ENCODE measurements at regions not wholly inside any gene's neighbourhood (a gene's known extent, or its start where the extent isn't known, plus 50 kb on each side); places are given as distances from the start of the nearest gene placed in this dataset.

DNA sequence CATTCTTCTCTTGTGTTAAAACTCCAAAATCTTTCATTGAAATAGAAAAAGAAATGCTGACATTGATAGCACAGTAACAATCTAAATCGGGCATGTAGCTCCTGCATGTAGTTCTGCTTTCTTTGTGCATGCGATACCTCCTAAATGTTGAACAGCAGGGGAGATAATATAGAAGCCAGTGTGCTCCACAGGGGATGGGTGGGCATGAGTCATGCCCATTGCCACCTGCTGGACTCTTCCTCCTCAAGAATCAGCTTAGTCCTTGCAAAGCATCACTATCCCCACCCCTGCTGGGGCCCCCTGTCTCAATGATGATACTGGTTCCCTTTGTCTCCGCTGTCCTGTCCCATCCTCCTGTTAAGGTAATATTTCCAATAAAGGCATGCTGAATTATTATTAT is 203.0 kb downstream of the RWDD3 start:
- DNase-seq: no peak

DNA sequence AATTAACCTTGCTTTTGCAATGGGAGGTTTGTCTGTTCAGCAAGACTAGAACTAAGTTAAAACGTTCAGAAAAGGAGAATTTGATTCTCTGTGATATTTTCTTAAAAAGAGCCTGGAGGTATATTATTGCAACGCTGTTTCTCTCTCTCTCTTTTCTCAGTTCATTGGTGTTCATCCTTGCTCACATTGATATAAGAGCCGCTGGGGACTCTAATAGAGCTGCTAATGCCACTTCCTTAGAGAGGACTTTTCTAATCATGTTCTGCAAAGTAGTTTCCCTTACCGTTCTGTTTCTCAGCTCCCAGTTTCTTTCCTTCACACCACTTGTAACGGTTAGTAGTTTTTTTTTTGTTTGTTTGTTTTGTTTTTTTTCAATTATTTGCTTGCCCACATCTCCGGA is 203.8 kb downstream of the RWDD3 start:
- no peak for DNase-seq

DNA sequence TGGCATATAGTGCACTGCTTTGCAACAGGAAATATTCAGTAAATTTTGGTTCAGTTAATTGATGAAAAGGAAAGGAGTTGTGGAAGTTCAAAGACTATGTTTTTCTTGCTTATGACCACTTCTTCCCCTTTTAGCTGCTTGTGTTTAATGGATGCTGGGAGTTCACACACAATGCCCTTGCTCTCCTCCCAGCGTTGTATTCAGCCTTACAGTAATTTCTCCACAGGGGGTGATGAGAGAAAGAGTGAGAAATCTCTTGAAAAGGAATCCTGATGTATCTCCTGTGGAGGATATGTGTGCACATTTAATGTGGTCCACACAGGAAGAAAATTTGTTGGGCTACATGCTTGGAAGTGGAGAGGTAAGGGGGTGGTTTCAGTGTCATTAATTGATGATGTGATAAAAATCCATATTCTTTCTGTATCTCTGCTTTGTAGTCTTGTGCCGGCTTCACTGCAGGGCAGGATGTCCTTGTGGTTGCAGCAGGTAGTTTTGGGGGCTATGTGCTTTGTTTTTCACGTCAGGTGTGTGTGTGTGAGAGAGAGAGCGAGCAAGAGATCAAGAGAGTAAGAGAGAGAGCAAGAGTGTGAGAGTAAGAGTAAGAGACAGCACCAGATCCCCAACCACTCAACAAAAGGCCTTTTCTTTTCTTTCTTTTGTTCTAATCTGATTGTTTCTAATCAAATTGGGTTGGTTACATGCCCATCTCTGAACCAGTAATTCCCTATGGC is 204.4 kb downstream of the RWDD3 start:
- DNase-seq: no peak

DNA sequence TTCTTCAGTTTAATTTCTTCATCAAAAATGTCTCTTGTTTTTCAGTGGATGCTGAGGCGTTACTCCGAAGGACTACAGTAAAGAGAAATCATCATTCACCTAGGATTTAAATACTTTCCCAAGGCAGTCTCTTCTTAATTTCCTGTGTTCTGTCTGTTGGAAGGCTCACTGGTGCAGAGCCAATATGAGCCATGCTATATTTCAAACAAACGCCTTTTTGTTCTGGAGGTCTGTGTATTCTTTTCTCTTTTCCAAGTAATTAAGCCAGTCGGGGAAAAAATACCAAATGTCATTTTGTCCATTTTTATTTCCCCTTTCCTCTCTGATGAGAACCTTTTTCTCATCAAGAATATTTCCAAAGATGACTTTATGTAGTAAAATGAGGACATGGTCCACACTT is 206.5 kb downstream of the RWDD3 start:
- DNase-seq: no peak

DNA sequence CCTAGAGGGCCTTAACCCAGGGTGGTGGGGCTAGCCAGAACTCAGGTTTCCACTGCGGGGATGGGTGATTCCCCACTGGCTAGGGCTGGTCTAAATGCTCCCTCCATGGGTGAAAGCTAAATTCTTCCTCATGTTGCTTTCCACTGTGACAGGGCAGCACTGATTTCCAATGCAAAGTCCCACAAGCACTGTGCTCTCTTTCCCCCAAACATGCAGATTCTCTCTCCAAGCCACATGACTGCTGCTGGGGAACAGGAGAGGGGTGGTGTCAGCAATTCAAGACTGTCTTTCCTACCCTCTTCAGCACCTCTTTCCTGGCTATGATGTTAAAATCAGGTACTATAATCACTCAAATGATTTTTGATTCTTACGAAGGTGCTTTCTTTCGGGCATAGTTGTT is 215.5 kb downstream of the RWDD3 start:
- no peak for DNase-seq

DNA sequence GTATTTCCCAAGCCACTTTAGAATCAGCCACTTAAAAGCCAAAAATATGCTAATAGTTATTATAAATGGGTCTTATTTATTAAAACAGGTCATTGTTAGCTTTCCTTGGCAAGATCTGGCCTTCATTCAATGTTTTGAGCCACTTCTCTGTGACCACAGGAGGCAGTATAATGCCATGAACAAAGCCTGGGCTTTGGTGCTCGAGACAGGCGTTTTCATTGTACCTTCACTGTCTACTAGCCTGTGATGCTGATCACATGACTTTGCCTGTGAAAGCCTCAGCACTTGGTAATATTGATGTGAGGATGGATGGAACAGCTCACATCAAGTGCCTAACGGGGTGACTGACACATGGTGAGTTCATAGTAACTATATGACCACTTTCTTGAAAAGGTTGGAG is 217.0 kb downstream of the RWDD3 start:
- DNase-seq: no peak

DNA sequence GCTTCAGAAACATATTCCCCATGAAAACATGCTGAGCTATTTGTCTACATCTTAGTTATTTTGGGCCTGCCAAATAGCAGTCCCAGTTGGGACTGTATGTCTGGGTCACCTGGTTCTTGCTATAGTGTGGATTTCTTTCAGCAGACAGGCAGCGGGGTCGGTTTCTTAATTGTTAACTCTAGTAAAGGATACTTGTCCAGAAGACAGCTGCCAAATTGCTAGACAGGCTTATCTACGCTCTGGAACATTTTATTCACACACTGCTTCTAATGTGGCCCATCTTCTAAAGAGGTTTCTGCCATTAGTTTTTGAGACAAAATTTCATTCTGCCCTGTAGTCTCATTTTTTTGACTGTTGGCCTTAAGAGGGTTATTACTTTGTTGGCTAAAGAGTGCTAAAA is 217.9 kb downstream of the RWDD3 start:
- no peak for DNase-seq

DNA sequence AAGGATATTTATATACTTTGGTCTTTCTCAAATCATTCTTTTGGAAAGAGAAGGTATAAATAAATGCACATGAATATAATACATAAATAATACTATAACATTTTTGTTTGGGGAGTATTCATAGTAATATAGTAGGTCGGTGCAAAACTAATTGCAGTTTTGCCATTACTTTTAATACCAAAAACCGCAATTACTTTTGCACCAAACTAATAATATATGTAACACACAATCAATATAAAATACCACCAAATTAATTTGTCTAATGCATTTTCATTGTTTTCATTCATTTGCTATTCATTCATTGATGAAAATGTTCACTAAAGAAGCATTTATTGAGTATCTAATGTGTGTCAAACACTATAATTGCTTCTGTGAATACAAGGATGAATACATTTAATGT is 219.0 kb downstream of the RWDD3 start:
- DNase-seq: no peak

DNA sequence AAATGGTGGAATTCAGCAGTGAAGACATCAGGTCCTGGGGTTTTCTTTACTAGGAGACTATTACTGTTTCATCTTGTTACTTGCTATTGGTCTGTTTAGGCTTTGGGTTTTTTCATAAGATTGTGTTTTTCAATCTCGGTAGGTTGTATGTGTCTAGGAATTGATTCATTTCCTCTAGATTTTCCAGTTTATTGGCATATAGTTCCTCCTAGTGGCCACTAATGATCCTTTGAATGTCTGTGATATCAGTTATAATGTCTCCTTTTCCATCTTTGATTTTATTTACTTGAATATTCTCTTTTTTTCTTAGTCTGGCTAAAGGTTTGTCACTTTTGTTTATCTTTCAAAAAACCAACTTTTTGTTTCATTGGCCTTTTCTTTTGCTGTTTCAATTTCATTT is 233.0 kb downstream of the RWDD3 start:
- peak; percentile 14 for DNase-seq

DNA sequence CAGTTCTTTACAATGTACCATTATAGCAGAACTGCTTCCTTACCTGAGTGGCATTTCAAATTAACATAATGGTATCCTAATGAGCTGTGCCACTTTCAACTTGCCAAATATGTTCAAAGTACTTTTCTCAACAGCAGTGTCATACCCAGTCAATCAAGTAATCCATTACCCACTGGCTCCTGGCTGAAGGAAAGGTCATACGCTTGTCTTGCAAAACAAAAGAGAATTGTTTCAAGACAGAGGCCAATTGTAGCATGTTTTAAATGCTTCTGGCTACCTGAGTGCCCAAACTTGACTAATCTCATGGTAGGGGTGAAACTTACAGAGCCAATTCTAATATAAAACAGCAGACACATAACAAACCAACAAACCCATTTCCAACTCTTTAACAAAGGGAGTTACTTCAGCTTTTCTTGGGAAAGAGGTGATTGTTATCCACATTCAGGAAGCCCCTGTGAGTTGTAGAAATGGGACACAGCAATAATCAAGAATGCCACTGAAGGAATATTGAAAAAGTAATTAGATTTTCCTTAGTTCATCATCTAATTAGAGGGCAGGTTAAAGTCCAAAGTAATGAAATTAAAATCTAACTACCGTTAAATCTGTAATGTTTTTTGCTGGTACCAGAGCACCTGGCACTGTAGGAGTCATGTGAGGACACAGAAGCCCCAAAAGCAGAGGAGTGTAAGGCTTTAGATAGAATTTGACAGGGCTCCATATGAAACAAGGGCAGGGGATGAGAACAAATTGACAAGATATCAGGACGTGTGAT is 241.9 kb downstream of the RWDD3 start:
- DNase-seq: no peak

DNA sequence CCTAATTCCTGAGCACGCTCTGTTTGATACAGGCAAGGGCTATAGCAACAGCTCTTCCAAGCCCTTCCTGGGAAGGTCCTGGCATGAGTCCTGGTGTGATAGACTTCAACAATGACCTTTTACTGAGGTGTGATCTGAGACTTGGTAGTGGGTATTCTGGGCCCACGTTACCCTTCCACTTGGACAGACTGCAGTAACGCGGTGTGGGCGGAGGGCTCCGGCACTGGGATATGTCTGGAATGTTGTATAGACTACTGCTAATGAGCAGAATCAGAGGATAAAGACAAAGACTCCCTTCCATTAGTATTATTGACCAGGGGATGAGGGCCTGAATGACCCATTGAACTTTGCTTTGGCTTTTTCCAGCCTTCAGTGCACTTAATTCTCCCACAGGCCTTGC is 262.3 kb downstream of the RWDD3 start:
- DNase-seq: no peak

DNA sequence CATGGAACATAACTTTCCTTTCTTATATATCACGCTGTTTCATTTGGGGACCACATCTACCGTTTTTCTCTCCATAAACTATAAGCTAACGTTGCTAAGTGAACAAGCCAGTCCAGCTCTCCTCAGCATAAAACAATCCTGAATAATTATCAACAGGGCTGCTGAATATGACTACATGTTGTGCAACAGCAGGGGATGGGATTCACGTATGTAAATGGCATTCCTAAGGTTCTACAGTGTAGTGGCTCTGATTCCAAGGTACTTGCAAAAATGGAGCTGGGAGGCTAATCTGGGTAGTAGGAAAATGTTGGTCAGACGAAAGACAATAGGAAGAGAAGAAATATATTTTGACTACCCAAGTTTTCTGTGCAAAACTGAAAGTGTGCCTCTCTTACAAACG is 262.8 kb downstream of the RWDD3 start:
- no peak for DNase-seq

DNA sequence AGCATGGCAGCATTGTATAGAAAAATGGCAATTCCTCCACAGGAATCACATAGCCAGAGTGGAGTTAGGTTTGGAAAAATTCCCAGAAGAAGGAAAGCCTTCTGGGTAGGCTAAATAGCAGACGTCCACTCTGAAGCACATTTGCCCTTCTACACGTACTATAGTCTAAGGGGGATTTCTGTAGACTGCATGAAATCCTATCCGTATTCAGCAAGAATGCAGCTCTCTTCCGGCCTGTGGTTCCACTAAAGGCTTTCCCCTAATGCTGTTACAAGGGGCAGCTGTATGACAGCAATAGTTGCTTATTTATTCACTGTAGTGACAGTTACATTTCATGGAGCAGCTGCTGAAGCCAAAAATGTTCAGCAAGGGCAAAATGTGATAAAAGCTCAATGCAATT is 263.6 kb downstream of the RWDD3 start:
- DNase-seq: no peak

DNA sequence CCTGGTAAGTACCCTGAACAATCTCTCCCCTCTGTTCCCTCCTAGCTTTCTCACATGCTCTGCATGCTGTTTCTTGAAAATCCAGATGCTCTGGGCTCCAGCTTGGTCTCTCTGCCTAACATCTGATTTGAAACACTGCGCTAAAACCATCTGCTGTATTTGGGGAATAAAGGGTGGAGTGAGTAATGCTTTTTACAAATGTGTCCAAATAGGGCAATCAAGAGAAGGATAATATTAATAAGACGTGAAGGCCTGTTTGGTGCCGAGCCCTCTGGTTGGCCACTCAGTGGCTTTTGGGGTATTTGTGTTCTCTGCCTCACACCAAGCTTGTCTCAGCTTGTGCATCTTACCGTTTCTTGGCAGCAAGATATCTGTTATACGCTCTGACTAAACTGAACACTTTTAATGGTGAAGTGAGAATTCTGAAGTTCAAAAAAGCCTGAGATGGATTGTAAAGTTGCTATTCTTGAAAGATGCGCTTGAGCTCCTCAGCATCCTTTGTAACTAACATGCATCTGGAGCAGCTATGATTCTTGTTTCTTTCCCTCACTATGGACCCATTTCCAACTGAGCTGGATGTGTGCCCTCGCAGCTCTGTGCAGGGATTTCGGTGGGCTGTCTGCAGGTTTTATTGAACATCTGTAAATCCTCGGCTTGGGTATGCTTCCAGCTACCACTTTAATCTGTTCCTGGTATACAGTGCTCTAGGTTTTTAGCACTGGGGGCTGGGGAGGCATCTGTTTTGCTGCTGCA is 269.4 kb downstream of the RWDD3 start:
- DNase-seq: no peak

DNA sequence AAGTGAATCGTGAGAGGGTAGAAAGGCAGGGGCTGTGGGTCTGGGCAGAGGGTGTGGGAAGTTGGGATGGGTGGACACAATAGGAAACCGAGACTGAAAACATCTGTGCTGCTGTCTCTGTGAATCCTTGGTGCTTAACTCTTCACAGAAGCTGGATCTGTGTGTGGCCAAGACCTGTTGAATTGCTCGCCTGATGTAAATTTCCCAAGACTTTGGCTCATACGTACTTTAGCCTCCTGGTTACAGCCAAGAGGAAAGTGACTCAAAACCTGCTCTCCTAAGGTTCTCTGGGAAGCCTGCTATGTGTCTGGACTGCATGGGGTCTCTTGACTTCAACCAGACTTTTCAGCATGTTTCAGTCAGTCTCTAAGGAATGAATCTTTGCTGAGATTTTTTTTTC is 270.3 kb downstream of the RWDD3 start:
- peak; percentile 67 for DNase-seq

DNA sequence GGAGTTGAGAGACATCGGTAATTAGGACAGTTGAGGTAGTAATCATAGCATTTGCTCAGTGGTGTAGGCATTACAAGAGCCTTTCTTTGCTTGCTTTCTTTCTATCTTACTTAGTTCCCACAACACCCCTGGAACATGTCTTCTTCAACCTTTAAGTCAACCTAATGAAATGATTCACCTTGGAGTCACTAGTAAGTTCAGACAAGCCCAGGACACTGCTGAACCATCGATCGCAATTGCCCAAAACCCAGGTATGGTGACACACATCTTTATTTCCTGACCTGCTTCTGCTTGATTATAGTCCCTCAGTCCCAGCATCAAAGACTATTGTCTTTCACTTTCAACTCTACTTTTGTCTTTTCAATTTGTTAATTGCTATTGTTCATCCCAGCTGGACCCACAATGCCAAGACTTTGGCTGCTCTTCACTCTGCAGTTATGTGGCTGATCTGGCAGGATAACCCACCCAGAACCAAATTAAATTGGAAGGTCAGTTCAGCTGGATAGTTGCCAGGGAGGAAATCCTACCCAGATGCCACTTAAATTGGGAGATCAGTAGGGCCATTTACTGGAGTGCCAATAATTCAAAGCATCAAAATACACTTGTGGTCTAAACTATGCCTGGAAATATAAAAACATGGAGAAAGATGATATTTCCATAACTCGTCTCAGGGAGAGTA is 272.9 kb downstream of the RWDD3 start:
- DNase-seq: no peak

DNA sequence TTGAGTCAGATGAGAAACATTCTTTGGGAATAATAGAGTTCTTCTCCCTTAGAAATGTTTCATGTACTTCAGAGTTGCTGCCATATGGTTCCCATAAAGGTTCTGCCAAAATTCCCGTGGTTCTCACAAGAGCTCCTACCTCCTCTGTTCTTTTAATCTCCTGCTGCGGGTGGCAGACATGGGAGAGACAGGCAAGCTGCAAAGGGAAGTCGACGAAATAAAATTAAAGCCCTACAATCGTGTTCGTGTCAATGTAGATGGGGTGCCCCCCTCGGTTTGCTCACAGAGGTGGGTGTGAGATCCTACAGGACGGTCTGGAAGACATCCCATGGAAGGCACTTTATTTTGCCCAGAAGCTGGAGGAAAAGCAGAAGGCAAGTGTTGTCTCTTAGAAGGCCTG is 276.0 kb downstream of the RWDD3 start:
- peak; percentile 50 for DNase-seq

DNA sequence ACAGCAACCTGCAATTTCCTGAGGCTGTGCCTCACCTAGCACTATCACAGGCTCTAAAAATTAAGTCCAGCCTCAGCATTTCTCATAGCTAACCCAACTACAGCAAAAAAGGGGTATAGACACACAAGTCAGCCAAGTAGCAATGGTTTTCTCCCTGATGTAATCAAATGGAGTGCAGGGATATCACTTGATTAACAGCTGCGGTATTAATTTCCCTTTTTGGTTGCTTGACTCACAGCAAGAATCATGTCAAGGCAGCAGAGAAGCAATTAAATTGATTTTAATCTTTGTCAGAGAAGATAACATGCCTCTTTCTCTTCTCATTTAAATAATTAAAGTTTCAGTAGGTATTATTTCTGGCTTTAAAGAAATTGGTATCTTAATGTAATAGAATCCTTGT is 278.9 kb downstream of the RWDD3 start:
- DNase-seq: no peak

DNA sequence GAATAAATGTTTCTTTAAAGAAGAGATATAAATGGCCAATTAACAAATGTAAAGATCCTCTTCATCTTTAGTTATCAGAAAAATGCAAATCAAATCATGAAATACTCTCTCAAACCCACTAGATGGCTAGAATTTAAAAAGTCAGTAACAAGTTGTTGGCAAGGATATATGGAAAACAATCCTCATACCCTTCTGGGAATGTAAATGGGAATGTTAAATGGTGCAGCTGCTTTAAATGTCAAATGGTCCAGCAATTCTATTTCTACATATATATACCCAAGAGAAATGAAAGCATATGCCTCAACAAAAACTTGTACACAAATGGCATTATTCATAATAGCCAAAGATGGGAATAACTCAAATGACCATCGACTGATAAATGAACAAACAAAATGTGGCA is 283.5 kb downstream of the RWDD3 start:
- DNase-seq: no peak

DNA sequence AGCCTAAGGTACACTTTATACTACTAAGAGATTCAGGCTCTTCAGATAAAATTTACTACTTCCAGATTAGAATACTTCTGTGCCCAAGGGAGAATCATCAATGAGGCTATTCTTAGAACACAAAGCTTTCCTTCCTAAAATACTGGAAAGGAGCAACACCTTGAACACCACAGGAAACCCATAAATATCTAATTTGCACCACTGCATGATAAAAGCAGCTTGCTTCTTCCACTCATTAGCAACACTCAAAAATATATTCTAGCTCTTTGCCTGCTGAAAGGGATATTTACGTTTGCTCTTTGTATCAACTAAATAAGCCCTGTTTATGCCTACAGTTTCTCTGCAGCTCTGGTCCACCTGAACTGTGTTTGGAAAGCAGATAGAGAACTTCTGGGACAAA is 284.3 kb downstream of the RWDD3 start:
- no peak for DNase-seq

DNA sequence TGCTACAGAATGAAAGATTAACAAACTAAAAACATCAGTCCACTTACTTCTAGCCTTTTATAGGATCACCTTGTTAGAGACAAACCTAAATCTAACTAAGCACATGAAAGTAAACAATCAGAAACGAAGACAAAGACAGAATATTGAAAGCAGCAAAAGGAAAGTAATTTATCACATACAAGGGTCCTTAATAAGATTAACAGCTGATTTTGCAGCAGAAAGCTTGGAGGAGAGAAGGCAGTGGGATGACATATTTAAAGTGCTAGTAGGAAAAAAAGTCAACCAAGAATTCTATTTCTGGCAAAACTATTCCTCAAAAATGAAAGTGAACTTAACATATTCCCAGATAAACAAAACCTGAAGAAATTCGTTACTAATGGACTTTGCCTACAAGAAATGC is 286.4 kb downstream of the RWDD3 start:
- DNase-seq: no peak

DNA sequence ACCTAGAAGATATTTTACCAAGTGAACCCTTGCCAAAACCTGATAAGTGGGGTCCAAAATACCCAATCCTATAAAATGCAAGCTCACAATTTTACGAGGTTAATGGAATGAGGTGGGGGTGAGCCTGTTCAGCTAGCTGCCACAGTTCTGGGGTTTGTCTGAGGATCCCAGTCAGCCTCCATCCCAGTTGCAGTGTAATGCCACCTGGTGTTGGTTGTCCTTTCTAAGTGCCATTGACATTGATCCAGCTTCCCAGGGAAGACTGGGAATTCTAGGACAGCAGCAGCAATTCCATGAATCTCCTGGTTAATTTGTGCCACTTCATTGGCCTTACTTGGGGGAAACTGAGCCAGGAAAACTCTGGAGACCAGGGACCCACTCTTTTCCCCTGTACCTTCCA is 298.3 kb downstream of the RWDD3 start:
- DNase-seq: no peak

DNA sequence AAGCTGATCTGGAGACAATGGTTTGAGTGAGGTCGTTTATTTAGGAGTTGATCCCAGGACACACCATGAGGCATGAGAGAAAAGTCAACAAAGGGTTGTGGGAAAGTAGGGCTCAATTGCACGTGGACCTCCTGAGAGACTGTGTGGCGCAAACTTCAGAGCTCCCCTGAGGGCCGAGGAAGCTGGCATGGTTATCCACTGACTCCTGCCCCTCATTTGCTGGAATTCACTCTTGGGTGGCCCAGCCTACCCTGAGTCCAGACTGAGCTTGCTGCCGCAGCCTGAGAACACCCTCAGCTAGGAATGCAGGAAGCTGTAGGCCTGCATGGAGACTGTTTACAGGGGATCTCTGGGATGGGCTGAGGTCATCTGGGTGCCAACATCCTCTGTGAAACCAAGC is 301.0 kb downstream of the RWDD3 start:
- peak; percentile 77 for DNase-seq

Data from fibroblast of skin of scalp (primary cell).